ENCODE measurements at regions not wholly inside any gene's neighbourhood (a gene's known extent, or its start where the extent isn't known, plus 50 kb on each side); places are given as distances from the start of the nearest gene placed in this dataset.

- no peaks in the 10 kb centered on the region for H3K36me3 ChIP-seq (ENCODE audit: control insufficient read depth in 3 of 3, insufficient read depth in 2 of 3, low read depth in 1 of 3, low read length in 3 of 3)
- H3K27ac ChIP-seq (ENCODE audit: low read depth in 1 of 3, low read length in 2 of 3) = no peak overlapping the region
- FAIRE-seq = no peak
- no peaks in the 10 kb centered on the region for H3K9me3 ChIP-seq (ENCODE audit: control insufficient read depth in 2 of 2, insufficient read depth in 1 of 2, low read depth in 1 of 2, low read length in 1 of 2)
- DNase-seq = no peak
- H3K27me3 ChIP-seq (ENCODE audit: control insufficient read depth in 3 of 3, insufficient read depth in 3 of 3, low read length in 3 of 3) = no peaks in the 10 kb centered on the region
- H3K4me3 ChIP-seq (ENCODE audit: low read depth in 1 of 3, low read length in 3 of 3) = no peak overlapping the region
- H3K4me1 ChIP-seq (ENCODE audit: control insufficient read depth in 3 of 3, insufficient read depth in 2 of 3, low read depth in 1 of 3, low read length in 2 of 3) = no peaks in the 10 kb centered on the region
Measured at GRCh38 chr2:57567245-57567644, 479.4 kb upstream of the VRK2 start.

- DNase-seq (no peak), FAIRE-seq (no peak)
- no peak overlapping the region for H3K27ac ChIP-seq (ENCODE audit: low read depth in 1 of 3, low read length in 2 of 3)
Measured at GRCh38 chr2:57569396-57569795, 477.2 kb upstream of the VRK2 start.

GRCh38 chr2:57570961-57571360 lies 475.6 kb upstream of the VRK2 start:
- WGBS, 3 donors = 82 to 88% (median 86%) methylated on average over 2 of the region's 2 CpGs
- H3K4me1 ChIP-seq (ENCODE audit: control insufficient read depth in 3 of 3, insufficient read depth in 2 of 3, low read depth in 1 of 3, low read length in 2 of 3) = no peaks in the 10 kb centered on the region
- no peak for FAIRE-seq

More at GRCh38 chr2:57569396-57569795, 477.2 kb upstream of the VRK2 start:
- Histone ChIP-seq H3K9me3 (ENCODE audit: control insufficient read depth in 2 of 2, insufficient read depth in 1 of 2, low read depth in 1 of 2, low read length in 1 of 2) (no peaks in the 10 kb centered on the region), H3K4me3 (ENCODE audit: low read depth in 1 of 3, low read length in 3 of 3) (no peak overlapping the region), H3K36me3 (ENCODE audit: control insufficient read depth in 3 of 3, insufficient read depth in 2 of 3, low read depth in 1 of 3, low read length in 3 of 3) (no peaks in the 10 kb centered on the region), H3K27me3 (ENCODE audit: control insufficient read depth in 3 of 3, insufficient read depth in 3 of 3, low read length in 3 of 3) (no peaks in the 10 kb centered on the region), H3K4me1 (ENCODE audit: control insufficient read depth in 3 of 3, insufficient read depth in 2 of 3, low read depth in 1 of 3, low read length in 2 of 3) (no peaks in the 10 kb centered on the region)

GRCh38 chr2:57575700-57576268 lies 470.8 kb upstream of the VRK2 start:
- H3K27me3 ChIP-seq (ENCODE audit: control insufficient read depth in 3 of 3, insufficient read depth in 3 of 3, low read length in 3 of 3) = no peaks in the 10 kb centered on the region
- FAIRE-seq (no peak), DNase-seq (no peak)
- H3K4me3 ChIP-seq (ENCODE audit: low read depth in 1 of 3, low read length in 3 of 3) = no peak overlapping the region
- H3K9me3 ChIP-seq (ENCODE audit: control insufficient read depth in 2 of 2, insufficient read depth in 1 of 2, low read depth in 1 of 2, low read length in 1 of 2) = no peaks in the 10 kb centered on the region
- no peaks in the 10 kb centered on the region for H3K4me1 ChIP-seq (ENCODE audit: control insufficient read depth in 3 of 3, insufficient read depth in 2 of 3, low read depth in 1 of 3, low read length in 2 of 3)
- H3K36me3 ChIP-seq (ENCODE audit: control insufficient read depth in 3 of 3, insufficient read depth in 2 of 3, low read depth in 1 of 3, low read length in 3 of 3) = no peaks in the 10 kb centered on the region
- WGBS, 3 donors = 66 to 73% (median 66%) methylated on average over 5 of the region's 5 CpGs
- no peak overlapping the region for H3K27ac ChIP-seq (ENCODE audit: low read depth in 1 of 3, low read length in 2 of 3)

More at GRCh38 chr2:57570961-57571360, 475.6 kb upstream of the VRK2 start:
- no peak for DNase-seq
- no peaks in the 10 kb centered on the region for H3K9me3 ChIP-seq (ENCODE audit: control insufficient read depth in 2 of 2, insufficient read depth in 1 of 2, low read depth in 1 of 2, low read length in 1 of 2)
- no peaks in the 10 kb centered on the region for H3K36me3 ChIP-seq (ENCODE audit: control insufficient read depth in 3 of 3, insufficient read depth in 2 of 3, low read depth in 1 of 3, low read length in 3 of 3)
- H3K27ac ChIP-seq (ENCODE audit: low read depth in 1 of 3, low read length in 2 of 3) = no peak overlapping the region
- no peak overlapping the region for H3K4me3 ChIP-seq (ENCODE audit: low read depth in 1 of 3, low read length in 3 of 3)
- H3K27me3 ChIP-seq (ENCODE audit: control insufficient read depth in 3 of 3, insufficient read depth in 3 of 3, low read length in 3 of 3) = no peaks in the 10 kb centered on the region

GRCh38 chr2:57576983-57577382 lies 469.6 kb upstream of the VRK2 start:
- Histone ChIP-seq H3K4me3 (ENCODE audit: low read depth in 1 of 3, low read length in 3 of 3) (no peak overlapping the region), H3K27ac (ENCODE audit: low read depth in 1 of 3, low read length in 2 of 3) (no peak overlapping the region), H3K27me3 (ENCODE audit: control insufficient read depth in 3 of 3, insufficient read depth in 3 of 3, low read length in 3 of 3) (no peaks in the 10 kb centered on the region), H3K36me3 (ENCODE audit: control insufficient read depth in 3 of 3, insufficient read depth in 2 of 3, low read depth in 1 of 3, low read length in 3 of 3) (no peaks in the 10 kb centered on the region), H3K4me1 (ENCODE audit: control insufficient read depth in 3 of 3, insufficient read depth in 2 of 3, low read depth in 1 of 3, low read length in 2 of 3) (no peaks in the 10 kb centered on the region), H3K9me3 (ENCODE audit: control insufficient read depth in 2 of 2, insufficient read depth in 1 of 2, low read depth in 1 of 2, low read length in 1 of 2) (no peaks in the 10 kb centered on the region)
- WGBS, 3 donors = 92 to 100% (median 96%) methylated on average over 1 of the region's 1 CpG
- FAIRE-seq (no peak), DNase-seq (no peak)

- WGBS, 3 donors = 58 to 76% (median 72%) methylated on average over 1 of the region's 1 CpG
- H3K9me3 ChIP-seq (ENCODE audit: control insufficient read depth in 2 of 2, insufficient read depth in 1 of 2, low read depth in 1 of 2, low read length in 1 of 2) = peaks cover 0 to 2% of the 10 kb centered on the region in 2 donors
- FAIRE-seq (no peak), DNase-seq (no peak)
- H3K27ac ChIP-seq (ENCODE audit: low read depth in 1 of 3, low read length in 2 of 3) = no peak overlapping the region
- H3K4me3 ChIP-seq (ENCODE audit: low read depth in 1 of 3, low read length in 3 of 3) = no peak overlapping the region
- no peaks in the 10 kb centered on the region for H3K4me1 ChIP-seq (ENCODE audit: control insufficient read depth in 3 of 3, insufficient read depth in 2 of 3, low read depth in 1 of 3, low read length in 2 of 3)
- H3K36me3 ChIP-seq (ENCODE audit: control insufficient read depth in 3 of 3, insufficient read depth in 2 of 3, low read depth in 1 of 3, low read length in 3 of 3) = no peaks in the 10 kb centered on the region
- no peaks in the 10 kb centered on the region for H3K27me3 ChIP-seq (ENCODE audit: control insufficient read depth in 3 of 3, insufficient read depth in 3 of 3, low read length in 3 of 3)
Measured at GRCh38 chr2:57597940-57598339, 448.7 kb upstream of the VRK2 start.

GRCh38 chr2:57598551-57598950 lies 448.1 kb upstream of the VRK2 start:
- no peaks in the 10 kb centered on the region for H3K4me1 ChIP-seq (ENCODE audit: control insufficient read depth in 3 of 3, insufficient read depth in 2 of 3, low read depth in 1 of 3, low read length in 2 of 3)
- peaks cover 0 to 2% of the 10 kb centered on the region in 2 donors for H3K9me3 ChIP-seq (ENCODE audit: control insufficient read depth in 2 of 2, insufficient read depth in 1 of 2, low read depth in 1 of 2, low read length in 1 of 2)
- FAIRE-seq = no peak
- DNase-seq = no peak
- 42 to 45% (median 44%) methylated on average over 4 of the region's 4 CpGs for WGBS, 3 donors
- no peak overlapping the region for H3K4me3 ChIP-seq (ENCODE audit: low read depth in 1 of 3, low read length in 3 of 3)
- no peaks in the 10 kb centered on the region for H3K27me3 ChIP-seq (ENCODE audit: control insufficient read depth in 3 of 3, insufficient read depth in 3 of 3, low read length in 3 of 3)
- H3K36me3 ChIP-seq (ENCODE audit: control insufficient read depth in 3 of 3, insufficient read depth in 2 of 3, low read depth in 1 of 3, low read length in 3 of 3) = no peaks in the 10 kb centered on the region
- H3K27ac ChIP-seq (ENCODE audit: low read depth in 1 of 3, low read length in 2 of 3) = no peak overlapping the region

- Histone ChIP-seq H3K27me3 (ENCODE audit: control insufficient read depth in 3 of 3, insufficient read depth in 3 of 3, low read length in 3 of 3) (no peaks in the 10 kb centered on the region), H3K4me3 (ENCODE audit: low read depth in 1 of 3, low read length in 3 of 3) (no peak overlapping the region), H3K27ac (ENCODE audit: low read depth in 1 of 3, low read length in 2 of 3) (no peak overlapping the region), H3K9me3 (ENCODE audit: control insufficient read depth in 2 of 2, insufficient read depth in 1 of 2, low read depth in 1 of 2, low read length in 1 of 2) (no peaks in the 10 kb centered on the region), H3K4me1 (ENCODE audit: control insufficient read depth in 3 of 3, insufficient read depth in 2 of 3, low read depth in 1 of 3, low read length in 2 of 3) (no peaks in the 10 kb centered on the region), H3K36me3 (ENCODE audit: control insufficient read depth in 3 of 3, insufficient read depth in 2 of 3, low read depth in 1 of 3, low read length in 3 of 3) (no peaks in the 10 kb centered on the region)
- FAIRE-seq (no peak), DNase-seq (no peak)
- 41 to 59% (median 55%) methylated on average over 2 of the region's 2 CpGs for WGBS, 3 donors
Measured at GRCh38 chr2:57602733-57603132, 443.9 kb upstream of the VRK2 start.

GRCh38 chr2:57614988-57615387 lies 431.6 kb upstream of the VRK2 start:
- Histone ChIP-seq H3K9me3 (ENCODE audit: control insufficient read depth in 2 of 2, insufficient read depth in 1 of 2, low read depth in 1 of 2, low read length in 1 of 2) (peaks cover 0 to 3% of the 10 kb centered on the region in 2 donors), H3K27ac (ENCODE audit: low read depth in 1 of 3, low read length in 2 of 3) (no peak overlapping the region), H3K36me3 (ENCODE audit: control insufficient read depth in 3 of 3, insufficient read depth in 2 of 3, low read depth in 1 of 3, low read length in 3 of 3) (no peaks in the 10 kb centered on the region), H3K4me1 (ENCODE audit: control insufficient read depth in 3 of 3, insufficient read depth in 2 of 3, low read depth in 1 of 3, low read length in 2 of 3) (no peaks in the 10 kb centered on the region), H3K27me3 (ENCODE audit: control insufficient read depth in 3 of 3, insufficient read depth in 3 of 3, low read length in 3 of 3) (no peaks in the 10 kb centered on the region), H3K4me3 (ENCODE audit: low read depth in 1 of 3, low read length in 3 of 3) (no peak overlapping the region)
- WGBS, 3 donors = 74 to 92% (median 85%) methylated on average over 3 of the region's 3 CpGs
- DNase-seq (no peak), FAIRE-seq (no peak)
